K562 (cell line): ENCODE measurements at regions not wholly inside any gene's neighbourhood (a gene's known extent, or its start where the extent isn't known, plus 50 kb on each side); places are given as distances from the start of the nearest gene placed in this dataset.
A peak's percentile ranks its signal among the peaks of the same experiment; 100 is the strongest.

Experiments used
- CBFA2T3 ChIP-seq: fragments of 450-650 bp; IDR thresholded peaks from 2 replicates; pipeline ENCODE4 v1.6.1; 2017
- GTF2E2 ChIP-seq: fragments of 200-800 bp; sonication (Bioruptor generic); IDR thresholded peaks from 2 replicates; pipeline ENCODE4 v1.6.1; 2016; ENCODE audit warnings: missing genetic modification characterization, missing compliant biosample characterization
- HDGF ChIP-seq: fragments of 450-650 bp; IDR thresholded peaks from 2 replicates; pipeline ENCODE4 v1.6.1; 2016
- KAT2B ChIP-seq: IDR thresholded peaks from one replicate; pipeline ENCODE4 v1.6.1; 2012; ENCODE audit warnings: low read depth, mild to moderate bottlenecking, control low read depth, inconsistent platforms, low read length, moderate library complexity
- MAFK ChIP-seq: IDR thresholded peaks from 2 replicates; pipeline ENCODE4 v1.6.1; 2011; ENCODE audit warnings: low read length, improper control_type of control experiment
- NFIX ChIP-seq: fragments of 250-450 bp; sonication (Bioruptor Pico); IDR thresholded peaks from 2 replicates; pipeline ENCODE4 v1.4.0; 2020; ENCODE audit warnings: low read depth, mild to moderate bottlenecking, moderate library complexity
- NONO ChIP-seq, 2 experiments: fragments of 200-400 bp in 1 of 2; fragments of 450-650 bp in 1 of 2; formaldehyde crosslinking in 1 of 2; IDR thresholded peaks; 2 replicates each; pipeline ENCODE4 v1.6.1; 2017; ENCODE audit warnings: low read depth in 2 of 2, mild to moderate bottlenecking in 2 of 2, moderate library complexity in 2 of 2, low read length in 1 of 2
- POLR3G ChIP-seq: IDR thresholded peaks from 2 replicates; pipeline ENCODE4 v1.6.1; 2011; ENCODE audit not compliant: insufficient read length, insufficient replicate concordance; ENCODE audit errors: extremely low read depth
- PTBP1 ChIP-seq: fragments of 200-400 bp; formaldehyde crosslinking; IDR thresholded peaks from 2 replicates; pipeline ENCODE4 v1.6.1; 2017; ENCODE audit warnings: low read depth, low read length
- PYGO2 ChIP-seq: fragments of 450-650 bp; IDR thresholded peaks from 2 replicates; pipeline ENCODE4 v1.6.1; 2016; ENCODE audit warnings: mild to moderate bottlenecking, missing genetic modification characterization, moderate library complexity, missing compliant biosample characterization
- RAD21 ChIP-seq, 2 experiments: fragments of 250-450 bp in 1 of 2; fragments of 450-650 bp in 1 of 2; sonication (Bioruptor Pico) in 1 of 2; formaldehyde crosslinking in 1 of 2; IDR thresholded peaks in 1 of 2; conservative IDR thresholded peaks in 1 of 2; 2 replicates each; pipeline versions ENCODE4 v1.4.0 to v1.8.0; 2020 to 2022; ENCODE audit warnings: mild to moderate bottlenecking in 2 of 2, moderate library complexity in 1 of 2
- RBM14 ChIP-seq: fragments of 200-400 bp; formaldehyde crosslinking; IDR thresholded peaks from 2 replicates; pipeline ENCODE4 v1.6.1; 2018; ENCODE audit warnings: low read depth, mild to moderate bottlenecking, low read length, moderate library complexity, borderline replicate concordance; ENCODE audit not compliant: insufficient read depth
- RFX7 ChIP-seq: fragments of 250-450 bp; sonication (Bioruptor Pico); IDR thresholded peaks from 2 replicates; pipeline ENCODE4 v1.5.1; 2021; ENCODE audit warnings: mild to moderate bottlenecking
- RNF2 ChIP-seq: sonication (generic); IDR thresholded peaks from 2 replicates; pipeline ENCODE4 v1.6.1; 2016
- SNRNP70 ChIP-seq: fragments of 200-400 bp; formaldehyde crosslinking; optimal IDR thresholded peaks from 2 replicates; pipeline ENCODE3; 2017; ENCODE audit warnings: low read depth, low read length
- TBL1XR1 ChIP-seq, 2 experiments: IDR thresholded peaks; 2 replicates each; pipeline ENCODE4 v1.6.1; 2012; ENCODE audit warnings: improper control_type of control experiment in 2 of 2, low read length in 2 of 2, mild to moderate bottlenecking in 1 of 2
- TRIM24 ChIP-seq, 2 experiments: fragments of 450-650 bp; IDR thresholded peaks; 2 replicates each; pipeline ENCODE4 v1.6.1; 2016
- ZKSCAN1 ChIP-seq: fragments of 150-350 bp; IDR thresholded peaks from 2 replicates; pipeline ENCODE4 v1.6.1; 2016; ENCODE audit warnings: low read depth, low read length
- ZNF263 ChIP-seq: sonication (generic); formaldehyde crosslinking; IDR thresholded peaks from 2 replicates; pipeline ENCODE4 v1.8.0; 2022; ENCODE audit warnings: mild to moderate bottlenecking, missing genetic modification reagents, borderline replicate concordance
- ZNF764 ChIP-seq: fragments of 250-450 bp; sonication (Bioruptor Pico); IDR thresholded peaks from 2 replicates; pipeline ENCODE4 v1.4.0; 2020; ENCODE audit warnings: low read depth, mild to moderate bottlenecking, moderate library complexity
- TF ChIP-seq, protein P1 (sequence below), 3 experiments: IDR thresholded peaks in 2 of 3; conservative IDR thresholded peaks in 1 of 3; 2 replicates each; pipeline ENCODE4 v1.5.1; 2011 to 2012; ENCODE audit warnings: low read length in 3 of 3, mild to moderate bottlenecking in 3 of 3, control low read depth in 2 of 3, improper control_type of control experiment in 1 of 3, inconsistent platforms in 1 of 3, low read depth in 1 of 3, mixed read lengths in 1 of 3, moderate library complexity in 1 of 3; ENCODE audit not compliant: insufficient read depth in 2 of 3
- TF ChIP-seq, protein P2 (sequence below): IDR thresholded peaks from 2 replicates; pipeline ENCODE4 v1.6.1; 2016; ENCODE audit warnings: missing genetic modification characterization, missing compliant biosample characterization
- TF ChIP-seq, protein P3 (sequence below): fragments of 450-650 bp; IDR thresholded peaks from 2 replicates; pipeline ENCODE4 v1.6.1; 2016; ENCODE audit warnings: mild to moderate bottlenecking
- TF ChIP-seq, protein P4 (sequence below): fragments of 200-800 bp; sonication (Bioruptor generic); IDR thresholded peaks from 2 replicates; pipeline ENCODE4 v1.6.1; 2017; ENCODE audit warnings: missing genetic modification characterization, missing compliant biosample characterization

DNA sequence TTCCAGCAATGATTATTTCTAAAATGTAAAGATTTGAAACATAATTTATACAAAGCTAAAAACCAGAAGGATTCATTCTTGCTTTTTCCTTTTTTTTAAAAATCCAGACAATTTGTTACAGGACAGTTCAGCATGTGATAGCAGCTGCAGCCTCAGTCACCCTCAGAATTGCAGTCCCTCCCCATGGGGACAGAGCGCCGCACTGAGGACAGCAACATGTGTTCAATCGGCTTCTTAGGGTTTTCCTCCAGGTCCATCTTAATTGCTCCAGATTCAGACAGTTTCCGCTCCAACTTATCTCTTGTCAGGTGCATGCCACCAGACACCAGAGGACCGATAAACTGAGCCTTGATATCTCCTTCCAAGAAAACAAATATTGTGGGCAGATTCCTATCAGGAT lies 134.9 kb upstream of the TBC1D5 start (continued):
- TF ChIP-seq RFX7 (CRISPR knock-in tag) (no peak), MAFK (no peak), KAT2B (no peak), ZNF263 (no peak), RNF2 (no peak), NFIX (CRISPR knock-in tag) (no peak), PTBP1 (no peak), GTF2E2 (no peak), TBL1XR1 (IDR thresholded peaks at IDR 0.05; ENCODE audit: low read length in 2 of 2) (no peak), POLR3G (no peak), ZKSCAN1 (no peak), NONO (IDR thresholded peaks at IDR 0.05; ENCODE audit: low read depth in 2 of 2, low read length in 1 of 2) (no peak), SNRNP70 (no peak), HDGF (no peak), PYGO2 (tag) (no peak), TRIM24 (IDR thresholded peaks at IDR 0.05) (no peak), RAD21 (CRISPR knock-in tag; conservative IDR thresholded peaks at IDR 0.05 in 1 of 2, IDR thresholded peaks at IDR 0.05 in 1 of 2) (peak; percentile 28 to 66; a peak in 2 of 4 replicates), RBM14 (no peak), ZNF764 (CRISPR knock-in tag) (no peak), CBFA2T3 (peak; percentile 21; the same call in 1 of the 2 replicates)
- TF ChIP-seq, protein P1, sequence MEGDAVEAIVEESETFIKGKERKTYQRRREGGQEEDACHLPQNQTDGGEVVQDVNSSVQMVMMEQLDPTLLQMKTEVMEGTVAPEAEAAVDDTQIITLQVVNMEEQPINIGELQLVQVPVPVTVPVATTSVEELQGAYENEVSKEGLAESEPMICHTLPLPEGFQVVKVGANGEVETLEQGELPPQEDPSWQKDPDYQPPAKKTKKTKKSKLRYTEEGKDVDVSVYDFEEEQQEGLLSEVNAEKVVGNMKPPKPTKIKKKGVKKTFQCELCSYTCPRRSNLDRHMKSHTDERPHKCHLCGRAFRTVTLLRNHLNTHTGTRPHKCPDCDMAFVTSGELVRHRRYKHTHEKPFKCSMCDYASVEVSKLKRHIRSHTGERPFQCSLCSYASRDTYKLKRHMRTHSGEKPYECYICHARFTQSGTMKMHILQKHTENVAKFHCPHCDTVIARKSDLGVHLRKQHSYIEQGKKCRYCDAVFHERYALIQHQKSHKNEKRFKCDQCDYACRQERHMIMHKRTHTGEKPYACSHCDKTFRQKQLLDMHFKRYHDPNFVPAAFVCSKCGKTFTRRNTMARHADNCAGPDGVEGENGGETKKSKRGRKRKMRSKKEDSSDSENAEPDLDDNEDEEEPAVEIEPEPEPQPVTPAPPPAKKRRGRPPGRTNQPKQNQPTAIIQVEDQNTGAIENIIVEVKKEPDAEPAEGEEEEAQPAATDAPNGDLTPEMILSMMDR (IDR thresholded peaks at IDR 0.05 in 2 of 3, conservative IDR thresholded peaks at IDR 0.05 in 1 of 3; ENCODE audit: insufficient read depth in 2 of 3, low read depth in 1 of 3, low read length in 3 of 3), result peak; percentile 53 to 66 (median 56)
- TF ChIP-seq, protein P2, sequence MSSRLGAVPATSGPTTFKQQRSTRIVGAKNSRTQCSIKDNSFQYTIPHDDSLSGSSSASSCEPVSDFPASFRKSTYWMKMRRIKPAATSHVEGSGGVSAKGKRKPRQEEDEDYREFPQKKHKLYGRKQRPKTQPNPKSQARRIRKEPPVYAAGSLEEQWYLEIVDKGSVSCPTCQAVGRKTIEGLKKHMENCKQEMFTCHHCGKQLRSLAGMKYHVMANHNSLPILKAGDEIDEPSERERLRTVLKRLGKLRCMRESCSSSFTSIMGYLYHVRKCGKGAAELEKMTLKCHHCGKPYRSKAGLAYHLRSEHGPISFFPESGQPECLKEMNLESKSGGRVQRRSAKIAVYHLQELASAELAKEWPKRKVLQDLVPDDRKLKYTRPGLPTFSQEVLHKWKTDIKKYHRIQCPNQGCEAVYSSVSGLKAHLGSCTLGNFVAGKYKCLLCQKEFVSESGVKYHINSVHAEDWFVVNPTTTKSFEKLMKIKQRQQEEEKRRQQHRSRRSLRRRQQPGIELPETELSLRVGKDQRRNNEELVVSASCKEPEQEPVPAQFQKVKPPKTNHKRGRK, result no peak
- TF ChIP-seq, protein P3, sequence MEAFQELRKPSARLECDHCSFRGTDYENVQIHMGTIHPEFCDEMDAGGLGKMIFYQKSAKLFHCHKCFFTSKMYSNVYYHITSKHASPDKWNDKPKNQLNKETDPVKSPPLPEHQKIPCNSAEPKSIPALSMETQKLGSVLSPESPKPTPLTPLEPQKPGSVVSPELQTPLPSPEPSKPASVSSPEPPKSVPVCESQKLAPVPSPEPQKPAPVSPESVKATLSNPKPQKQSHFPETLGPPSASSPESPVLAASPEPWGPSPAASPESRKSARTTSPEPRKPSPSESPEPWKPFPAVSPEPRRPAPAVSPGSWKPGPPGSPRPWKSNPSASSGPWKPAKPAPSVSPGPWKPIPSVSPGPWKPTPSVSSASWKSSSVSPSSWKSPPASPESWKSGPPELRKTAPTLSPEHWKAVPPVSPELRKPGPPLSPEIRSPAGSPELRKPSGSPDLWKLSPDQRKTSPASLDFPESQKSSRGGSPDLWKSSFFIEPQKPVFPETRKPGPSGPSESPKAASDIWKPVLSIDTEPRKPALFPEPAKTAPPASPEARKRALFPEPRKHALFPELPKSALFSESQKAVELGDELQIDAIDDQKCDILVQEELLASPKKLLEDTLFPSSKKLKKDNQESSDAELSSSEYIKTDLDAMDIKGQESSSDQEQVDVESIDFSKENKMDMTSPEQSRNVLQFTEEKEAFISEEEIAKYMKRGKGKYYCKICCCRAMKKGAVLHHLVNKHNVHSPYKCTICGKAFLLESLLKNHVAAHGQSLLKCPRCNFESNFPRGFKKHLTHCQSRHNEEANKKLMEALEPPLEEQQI, result no peak
- TF ChIP-seq, protein P4, sequence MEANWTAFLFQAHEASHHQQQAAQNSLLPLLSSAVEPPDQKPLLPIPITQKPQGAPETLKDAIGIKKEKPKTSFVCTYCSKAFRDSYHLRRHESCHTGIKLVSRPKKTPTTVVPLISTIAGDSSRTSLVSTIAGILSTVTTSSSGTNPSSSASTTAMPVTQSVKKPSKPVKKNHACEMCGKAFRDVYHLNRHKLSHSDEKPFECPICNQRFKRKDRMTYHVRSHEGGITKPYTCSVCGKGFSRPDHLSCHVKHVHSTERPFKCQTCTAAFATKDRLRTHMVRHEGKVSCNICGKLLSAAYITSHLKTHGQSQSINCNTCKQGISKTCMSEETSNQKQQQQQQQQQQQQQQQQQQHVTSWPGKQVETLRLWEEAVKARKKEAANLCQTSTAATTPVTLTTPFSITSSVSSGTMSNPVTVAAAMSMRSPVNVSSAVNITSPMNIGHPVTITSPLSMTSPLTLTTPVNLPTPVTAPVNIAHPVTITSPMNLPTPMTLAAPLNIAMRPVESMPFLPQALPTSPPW (CRISPR knock-in tag), result no peak
